COLO829 (cell line): ENCODE measurements at regions not wholly inside any gene's neighbourhood (a gene's known extent, or its start where the extent isn't known, plus 50 kb on each side); places are given as distances from the start of the nearest gene placed in this dataset.
A peak's percentile ranks its signal among the peaks of the same experiment; 100 is the strongest.
"Not testable (repeated sequence)": the region's sequence is repeated elsewhere in the genome, so short reads cannot be mapped to it uniquely, and the experiment has no call there.

Source experiments
- DNase-seq: peaks from one replicate; pipeline ENCODE4 v3.0.0; 2012; ENCODE audit warnings: low spot score

DNA sequence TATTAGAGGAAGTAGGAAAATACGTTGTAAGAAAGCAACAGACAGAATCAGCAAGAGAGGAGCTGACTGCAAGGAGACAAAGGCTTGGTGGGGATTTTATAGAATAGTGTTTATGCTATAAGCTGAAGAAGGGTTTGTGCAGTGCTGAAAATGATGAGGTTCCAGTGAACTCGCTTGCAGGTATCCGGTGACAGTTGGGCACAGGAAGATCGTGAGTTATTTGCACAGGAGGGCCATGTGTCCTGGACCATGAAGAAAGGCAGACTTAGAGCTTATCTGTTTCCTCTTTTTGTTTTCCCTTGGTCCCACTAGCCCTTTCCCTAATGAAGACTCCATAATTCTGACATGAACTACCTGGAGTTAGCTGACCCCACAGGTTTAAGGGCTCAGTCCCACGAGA, 61.4 kb downstream of the NXNL2 start:
- no peak for DNase-seq

DNA sequence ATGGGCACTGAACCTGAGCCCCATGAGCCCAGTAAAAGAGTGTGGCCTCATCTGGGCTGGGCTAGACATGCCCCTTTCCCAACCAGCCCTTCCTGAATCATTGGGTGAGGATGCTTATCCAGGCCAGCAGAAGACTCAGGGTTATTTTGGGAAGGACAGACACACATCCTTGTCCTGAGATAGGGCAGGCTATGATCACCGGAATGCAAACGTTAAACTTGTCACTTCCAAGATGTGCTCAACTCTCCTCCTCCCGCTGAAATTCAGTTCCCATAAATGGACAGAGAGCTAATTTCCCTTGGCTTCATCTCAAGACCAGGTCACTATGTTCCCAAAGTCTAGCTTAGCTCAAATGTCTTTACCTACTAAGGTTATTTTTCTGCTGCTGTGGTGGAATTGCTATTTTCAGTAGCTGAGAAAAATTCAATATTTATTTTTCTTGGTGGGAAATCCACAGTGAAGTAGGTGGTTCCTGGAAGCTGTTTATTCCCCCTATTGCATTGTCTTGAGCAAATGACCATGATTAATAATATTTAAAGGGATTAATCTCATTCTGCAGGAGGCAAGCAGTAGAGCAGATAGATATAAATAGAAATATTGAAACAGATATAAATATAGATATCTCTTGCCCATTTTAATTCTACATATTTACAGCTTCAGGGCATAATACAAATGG, 70.0 kb downstream of the NXNL2 start:
- no peak for DNase-seq

DNA sequence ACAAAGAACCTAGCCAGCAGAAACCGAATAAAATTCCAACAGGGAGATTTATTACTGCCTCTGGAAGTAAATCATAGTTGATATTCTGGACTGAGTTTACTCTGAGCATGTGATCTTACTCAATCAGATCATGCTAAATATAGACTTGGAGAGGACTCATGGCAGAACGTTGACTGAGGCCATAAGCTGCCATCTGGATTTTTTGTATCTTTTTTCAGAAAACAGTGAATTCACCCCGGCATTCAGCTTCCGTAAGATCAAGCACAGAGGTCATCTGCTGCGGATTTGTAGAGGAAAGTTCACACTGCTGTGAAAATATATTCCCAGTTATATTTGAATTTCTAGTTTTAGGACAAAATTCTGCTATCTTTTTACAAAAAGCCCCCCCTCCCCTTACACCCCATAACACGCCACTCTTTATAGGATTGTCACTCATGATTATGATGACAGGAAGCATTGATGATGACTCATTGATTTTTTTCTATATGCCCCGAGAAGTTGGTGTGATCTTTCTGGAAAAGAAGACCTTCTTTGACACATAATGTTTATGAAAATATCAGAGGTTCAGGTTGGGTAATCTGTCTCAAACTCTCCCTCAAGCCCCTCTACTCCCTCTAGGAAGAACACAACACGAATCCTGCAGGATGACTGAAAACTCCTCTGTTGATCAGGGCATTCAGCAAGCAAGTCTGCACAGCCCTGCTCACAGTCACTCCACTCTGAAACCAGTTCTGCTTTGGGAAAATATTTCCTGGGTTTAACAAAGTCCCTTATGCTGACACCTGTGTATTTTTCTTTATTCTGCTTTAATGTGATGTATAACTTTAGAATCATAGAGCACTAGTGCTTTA, 70.8 kb downstream of the NXNL2 start:
- DNase-seq: peak; percentile 63

DNA sequence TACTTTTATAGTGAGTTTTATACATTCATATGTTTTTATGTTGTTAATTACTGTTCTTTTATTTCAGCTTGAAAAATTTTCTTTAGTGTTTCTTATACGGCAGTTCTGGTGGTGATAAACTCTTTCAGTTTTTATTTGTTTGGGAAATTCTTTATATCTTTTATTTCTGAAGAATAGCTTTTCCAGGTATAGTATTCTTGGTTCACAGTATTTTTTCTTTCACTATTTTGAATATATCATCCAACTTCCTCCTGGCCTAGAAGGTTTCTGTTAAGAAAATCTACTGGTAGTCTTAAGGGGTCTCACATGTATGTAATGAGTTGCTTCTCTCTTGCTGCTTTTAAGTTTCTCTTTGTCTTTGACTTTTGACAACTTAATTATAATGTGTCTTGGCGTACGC, 79.4 kb downstream of the NXNL2 start:
- DNase-seq: no peak

DNA sequence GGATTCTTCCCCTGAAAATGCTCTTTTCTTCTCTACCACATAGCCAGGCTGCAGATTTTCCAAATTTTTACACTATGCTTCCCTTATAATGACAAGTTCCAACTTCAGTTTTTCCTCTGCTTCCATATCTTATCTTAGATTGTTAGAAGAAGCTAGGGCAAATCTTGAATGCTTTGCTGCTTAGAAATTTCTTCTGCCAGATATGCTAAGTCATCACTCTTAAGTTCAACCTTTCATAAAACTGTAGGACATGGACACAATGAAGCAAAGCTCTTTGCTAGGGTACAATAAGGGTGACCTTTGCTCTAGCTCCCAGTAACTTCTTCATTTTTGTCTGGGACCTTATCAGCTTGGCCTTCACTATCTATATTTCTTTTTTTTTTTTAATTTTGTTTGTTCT, 88.7 kb downstream of the NXNL2 start:
- DNase-seq: no peak

DNA sequence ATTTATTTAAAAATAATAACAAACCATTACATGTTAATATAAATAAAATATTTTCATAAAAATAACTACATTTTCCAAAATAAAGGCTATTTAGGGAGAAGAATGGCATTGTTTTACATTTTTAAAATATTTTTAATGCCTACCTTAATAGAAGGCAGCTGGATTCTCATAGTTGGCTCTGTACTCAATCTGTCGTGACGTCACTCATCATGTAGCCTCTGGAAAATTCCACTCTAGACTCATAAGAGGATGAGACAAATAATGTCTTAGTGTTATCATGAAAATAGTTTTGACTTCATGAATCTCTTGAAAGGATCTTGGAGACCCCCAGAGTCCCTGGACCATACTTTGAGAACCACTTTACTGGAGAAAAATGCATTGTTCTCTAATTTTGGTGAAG, 93.1 kb downstream of the NXNL2 start:
- no peak for DNase-seq

DNA sequence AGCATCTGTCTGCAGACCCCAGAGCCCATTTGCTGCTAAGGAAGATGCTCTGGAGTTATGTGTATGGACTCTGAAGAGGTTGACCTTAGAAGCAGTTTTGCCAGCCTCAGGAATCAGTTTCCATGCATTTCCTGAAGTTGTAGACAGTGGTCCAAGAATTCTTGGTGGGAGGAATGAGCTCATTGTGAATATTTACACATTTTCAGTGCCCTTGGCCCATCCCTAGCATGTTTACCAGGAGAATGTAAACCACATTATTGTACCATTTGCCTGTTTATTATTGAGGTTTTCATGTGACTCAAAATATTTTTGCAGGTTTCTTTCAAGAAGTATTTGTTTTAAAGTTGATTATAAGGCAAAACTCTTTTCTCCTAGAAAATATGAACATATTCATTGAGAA, 93.8 kb downstream of the NXNL2 start:
- DNase-seq: no peak

DNA sequence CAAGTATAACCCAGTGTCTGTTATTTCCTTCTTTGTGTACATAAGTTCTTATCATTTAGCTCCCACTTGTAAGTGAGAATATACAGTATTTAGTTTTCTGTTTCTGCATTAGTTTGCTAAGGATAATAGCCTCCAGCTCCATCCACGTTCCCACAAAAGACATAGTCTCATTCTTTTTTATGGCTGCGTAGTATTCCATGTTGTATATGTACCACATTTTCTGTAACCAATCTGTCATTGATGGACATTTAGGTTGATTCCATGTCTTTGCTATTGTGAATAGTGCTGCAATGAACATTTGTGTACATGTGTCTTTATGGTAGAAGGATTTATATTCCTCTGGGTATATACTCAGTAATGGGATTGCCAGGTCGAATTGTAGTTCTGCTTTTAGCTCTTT, 95.6 kb downstream of the NXNL2 start:
- not testable (repeated sequence) for DNase-seq

DNA sequence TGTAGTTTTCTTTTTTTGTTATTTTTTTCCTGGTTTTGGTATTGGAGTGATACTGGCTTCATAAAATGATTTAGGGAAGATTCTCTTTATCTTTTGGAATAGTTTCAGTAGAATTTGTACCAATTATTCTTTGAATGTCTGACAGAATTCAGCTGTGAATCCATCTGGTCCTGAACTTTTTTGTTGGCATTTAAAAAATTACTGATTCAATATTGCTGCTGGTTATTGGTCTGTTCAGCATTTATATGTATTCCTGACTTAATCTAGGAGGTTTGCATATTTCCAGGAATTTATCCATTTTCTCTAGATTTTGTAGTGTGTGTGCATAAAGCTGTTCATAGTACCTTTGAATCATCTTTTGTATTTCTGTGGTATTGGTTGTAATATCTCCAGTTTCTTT, 100.2 kb downstream of the NXNL2 start:
- DNase-seq: no peak

DNA sequence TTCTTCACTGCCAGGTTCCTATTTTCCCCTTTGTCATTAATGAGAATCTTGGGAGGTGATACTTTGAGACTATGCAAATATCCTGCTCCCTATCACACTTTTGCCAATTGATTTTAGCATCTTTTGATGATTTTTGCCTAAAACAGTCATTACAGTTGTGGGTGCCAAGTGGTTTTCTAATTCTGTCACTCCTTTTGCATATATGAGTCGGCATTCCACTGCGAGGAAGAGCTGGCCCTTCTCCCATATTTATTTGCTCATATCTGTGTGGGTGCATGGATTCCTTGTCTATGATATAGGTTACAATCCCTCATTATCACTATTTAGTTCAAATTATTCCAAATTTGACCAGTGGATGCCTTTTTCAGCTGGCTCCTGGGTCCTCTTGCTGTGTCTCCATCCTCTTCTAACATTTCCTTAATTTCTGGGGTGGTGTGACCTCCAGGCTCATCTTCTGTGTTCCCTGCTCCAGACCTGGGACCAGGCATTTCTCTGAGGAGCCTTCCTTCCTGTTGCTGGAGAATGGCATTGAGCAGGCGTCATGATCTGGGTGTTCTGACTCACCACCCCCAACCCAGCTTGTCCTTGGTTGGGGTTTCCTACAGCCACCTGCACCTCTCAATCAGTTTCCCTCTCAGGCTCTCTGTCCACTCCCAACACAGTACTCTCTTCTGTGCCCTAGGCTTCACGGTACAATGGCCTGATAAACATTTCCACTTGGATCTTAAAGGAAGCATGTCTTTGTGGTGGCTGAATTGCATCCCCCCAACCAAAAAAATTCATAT, 106.7 kb downstream of the NXNL2 start:
- DNase-seq: no peak

DNA sequence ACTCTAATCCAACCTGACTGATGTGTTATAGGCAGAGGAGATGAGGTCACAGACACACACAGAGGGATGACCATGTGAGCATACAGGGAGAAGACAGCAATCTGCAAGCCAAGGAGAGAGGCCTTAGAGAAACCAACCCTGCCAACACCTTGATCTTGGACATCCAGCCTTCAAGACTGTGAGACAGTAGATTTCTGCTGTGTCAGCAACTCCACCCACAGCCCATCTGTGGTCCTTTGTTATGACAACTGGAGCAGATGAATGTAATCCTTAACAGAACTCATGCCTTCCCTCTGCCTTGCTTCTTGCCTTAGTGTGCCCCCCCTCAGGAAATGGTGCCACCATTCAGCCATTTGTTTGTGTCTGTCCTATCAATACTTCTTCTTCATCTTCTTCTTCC, 107.4 kb downstream of the NXNL2 start:
- no peak for DNase-seq

DNA sequence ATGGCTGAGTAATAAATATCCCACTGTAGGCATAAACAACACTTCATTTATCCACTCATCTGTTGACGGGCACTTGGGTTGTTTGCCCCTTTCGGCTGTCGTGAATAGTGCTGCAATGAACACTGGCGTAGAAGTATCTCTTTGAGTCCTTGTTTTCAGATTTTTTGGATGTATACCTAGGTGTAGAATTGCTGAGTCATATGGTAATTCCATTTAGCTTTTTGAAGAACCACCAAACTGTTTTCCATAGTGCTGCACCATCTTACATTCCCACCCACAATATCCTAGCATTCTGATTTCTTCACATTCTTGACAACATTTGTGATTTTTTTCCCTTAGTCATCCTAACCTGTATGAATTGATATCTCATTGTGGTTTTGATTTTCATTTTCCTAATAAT, 109.0 kb downstream of the NXNL2 start:
- no peak for DNase-seq

DNA sequence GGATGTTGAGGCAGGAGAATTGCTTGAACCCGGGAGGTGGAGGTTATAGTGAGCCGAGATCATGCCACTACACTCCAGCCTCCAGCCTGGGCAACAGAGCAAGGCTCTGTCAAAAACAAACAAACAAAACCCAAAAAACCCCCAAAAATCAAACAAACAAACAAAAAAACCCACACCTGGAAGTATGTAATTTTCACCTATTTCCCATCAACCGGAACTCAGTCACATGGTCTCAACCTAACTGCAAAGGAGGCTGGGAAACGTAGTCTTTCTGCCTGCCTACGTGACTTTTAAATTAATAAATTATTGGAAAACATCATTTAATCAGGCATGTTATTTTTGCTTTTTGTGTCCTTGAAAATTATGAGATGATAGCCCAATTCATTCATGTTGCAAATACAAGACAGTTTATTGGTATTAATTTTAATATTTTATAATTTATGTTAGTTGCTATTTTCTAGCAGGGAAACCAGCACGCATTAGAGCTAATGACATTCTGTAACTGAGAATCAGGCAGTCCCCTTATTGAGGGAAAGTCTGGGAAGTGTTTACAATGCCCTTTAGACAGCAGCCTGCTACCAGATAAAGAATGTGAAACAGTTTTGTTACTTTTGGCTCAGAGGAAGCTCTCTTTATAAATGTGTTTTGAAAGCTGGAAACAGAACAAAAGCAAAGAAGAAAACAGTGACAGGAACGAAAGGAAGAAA, 110.3 kb downstream of the NXNL2 start:
- DNase-seq: no peak

DNA sequence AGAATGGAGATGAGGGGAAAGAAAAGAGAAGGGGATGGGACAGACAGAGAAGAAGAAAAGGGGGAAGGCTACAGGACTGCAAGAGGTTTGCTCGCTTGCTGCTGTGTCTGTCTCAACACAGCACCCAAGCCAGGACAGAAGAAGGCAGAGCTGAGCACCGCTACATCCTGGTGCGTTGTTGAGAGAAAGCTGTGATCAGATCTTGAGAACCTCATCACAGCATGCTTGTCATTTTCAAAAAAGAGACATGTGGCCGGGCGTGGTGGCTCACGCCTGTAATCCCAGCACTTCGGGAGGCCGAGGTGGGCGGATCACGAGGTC, 110.9 kb downstream of the NXNL2 start:
- no peak for DNase-seq

DNA sequence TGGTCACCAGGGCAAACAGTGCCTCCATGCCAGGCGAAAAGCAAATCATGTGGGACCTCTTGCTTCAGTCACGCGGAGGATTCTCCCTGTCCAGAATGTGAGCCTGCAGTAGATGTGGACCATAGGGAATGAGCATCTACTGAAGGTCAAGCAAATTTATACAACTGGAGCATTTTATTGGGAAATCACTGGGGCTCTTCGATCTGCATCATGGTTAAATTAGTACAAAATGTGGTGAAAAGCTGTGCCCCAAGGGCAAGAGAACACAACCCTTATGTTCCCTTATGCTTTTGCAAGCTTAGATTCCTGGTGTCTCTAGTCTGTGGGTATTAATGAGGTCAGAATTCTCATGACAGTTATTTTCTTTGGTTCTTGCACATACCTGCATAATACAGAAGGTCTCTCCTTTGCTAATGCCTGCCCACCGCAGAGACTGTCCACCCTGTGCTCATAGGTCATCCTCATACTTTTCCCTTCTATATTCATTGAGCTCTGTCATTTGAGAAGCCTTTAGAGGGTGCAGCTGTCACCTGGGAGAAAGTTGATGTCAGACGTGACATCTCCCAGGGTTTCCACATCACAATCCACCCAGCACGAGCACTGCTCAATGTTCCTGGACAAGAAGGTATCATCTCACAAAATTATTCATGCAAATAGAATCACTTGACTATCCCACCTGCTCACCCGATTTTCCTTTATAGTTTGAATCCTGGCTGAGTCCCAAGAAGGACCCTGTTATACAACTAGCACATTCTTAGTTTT, 111.7 kb downstream of the NXNL2 start:
- no peak for DNase-seq

DNA sequence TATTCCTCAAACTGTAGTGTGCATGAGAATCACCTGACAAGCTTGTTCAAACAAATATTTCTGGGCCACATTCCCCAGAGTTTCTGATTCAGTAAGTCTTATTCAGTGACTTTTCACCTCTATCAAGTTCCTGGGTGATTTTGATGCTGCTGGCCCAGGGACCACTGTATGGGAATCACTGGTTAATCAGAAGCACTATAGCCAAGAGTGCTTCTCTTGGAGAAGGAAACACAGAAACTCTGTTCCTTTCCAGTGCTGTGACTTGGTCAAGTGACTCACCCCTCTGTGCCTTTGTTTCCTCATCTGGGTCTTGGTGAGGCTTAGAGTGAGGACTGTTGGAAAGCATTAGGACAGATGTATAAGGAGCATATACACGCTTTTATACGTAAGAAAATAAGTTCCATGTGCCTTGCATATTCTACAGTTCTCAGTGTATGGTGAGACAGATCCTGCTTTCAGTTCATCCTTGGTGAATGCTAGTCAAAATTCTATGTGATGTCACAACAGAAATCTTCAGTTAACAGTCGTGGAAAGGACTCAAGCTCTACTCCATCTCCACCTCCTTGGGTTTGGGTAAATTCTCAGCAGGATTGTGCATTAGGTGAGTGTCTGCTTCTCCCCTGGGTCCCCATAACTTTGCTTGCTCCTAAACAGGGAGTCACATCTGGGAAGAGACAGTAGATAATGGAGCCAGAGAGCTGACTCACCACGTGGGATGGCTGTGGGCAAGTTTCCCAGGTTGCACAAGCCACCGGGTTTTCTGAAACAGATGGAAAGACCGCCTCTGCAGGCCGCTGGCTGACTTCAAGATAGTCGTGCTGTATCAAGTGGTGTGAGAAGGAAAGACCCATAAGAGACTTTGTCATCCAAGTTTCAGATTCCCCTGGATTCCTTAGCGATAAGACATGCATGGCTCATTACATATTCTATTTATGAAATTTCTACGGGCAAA, 117.0 kb downstream of the NXNL2 start:
- peak; percentile 87 for DNase-seq

DNA sequence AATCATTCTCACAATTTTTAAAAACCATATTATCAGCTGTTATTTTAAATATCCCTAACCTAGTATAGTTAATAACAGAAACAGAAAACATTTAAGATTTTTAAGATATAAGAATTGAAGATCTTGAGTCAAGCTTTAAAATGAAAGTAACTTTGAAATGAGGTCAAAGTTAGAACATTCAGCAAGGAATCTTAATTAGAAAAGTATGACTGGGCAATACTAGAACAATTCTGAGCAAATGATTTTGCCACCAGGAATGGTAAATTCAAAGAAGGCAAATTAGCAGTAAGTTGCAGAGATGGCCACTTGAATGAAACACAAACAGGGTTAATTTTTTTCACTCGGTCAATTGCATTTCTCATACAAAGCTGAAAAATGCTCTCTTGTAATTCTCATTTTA, 117.9 kb downstream of the NXNL2 start:
- DNase-seq: no peak

DNA sequence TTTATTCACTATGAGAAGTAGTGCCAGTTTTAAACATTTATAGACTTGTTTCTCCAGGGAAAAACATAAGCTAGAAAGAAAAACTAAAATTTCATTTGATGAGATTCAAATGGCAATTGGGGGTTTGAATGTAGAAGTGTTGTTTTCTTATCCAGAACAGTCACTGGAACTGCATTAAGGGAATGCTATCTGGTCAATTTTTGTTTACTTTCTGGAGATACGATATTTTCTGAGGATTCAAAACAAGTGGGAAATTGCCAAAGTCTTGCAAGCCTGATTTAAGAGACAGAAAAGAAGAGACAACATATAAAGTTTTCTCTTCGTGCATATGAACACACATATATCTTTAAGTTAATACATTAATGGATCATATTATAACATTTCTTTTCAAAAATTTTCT, 118.4 kb downstream of the NXNL2 start:
- no peak for DNase-seq

DNA sequence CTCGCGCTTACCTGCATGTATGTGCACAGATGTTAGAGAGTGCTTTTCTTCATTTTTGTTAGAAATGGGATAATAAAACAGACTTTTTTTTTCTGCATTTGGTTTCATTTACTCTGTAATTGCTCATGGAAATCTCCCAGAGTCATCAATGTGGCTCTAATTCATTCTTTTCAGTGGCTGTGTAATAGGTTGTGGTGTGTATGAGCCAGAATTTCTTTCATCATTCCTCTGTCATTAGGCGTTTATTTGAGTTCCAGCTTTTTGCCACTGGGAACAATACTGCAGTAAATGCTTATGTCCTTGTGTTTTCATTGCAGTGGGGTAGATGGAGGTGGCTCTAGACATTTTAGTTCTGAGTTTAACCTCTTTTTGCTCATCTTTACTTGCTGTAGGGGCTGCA, 118.9 kb downstream of the NXNL2 start:
- no peak for DNase-seq

DNA sequence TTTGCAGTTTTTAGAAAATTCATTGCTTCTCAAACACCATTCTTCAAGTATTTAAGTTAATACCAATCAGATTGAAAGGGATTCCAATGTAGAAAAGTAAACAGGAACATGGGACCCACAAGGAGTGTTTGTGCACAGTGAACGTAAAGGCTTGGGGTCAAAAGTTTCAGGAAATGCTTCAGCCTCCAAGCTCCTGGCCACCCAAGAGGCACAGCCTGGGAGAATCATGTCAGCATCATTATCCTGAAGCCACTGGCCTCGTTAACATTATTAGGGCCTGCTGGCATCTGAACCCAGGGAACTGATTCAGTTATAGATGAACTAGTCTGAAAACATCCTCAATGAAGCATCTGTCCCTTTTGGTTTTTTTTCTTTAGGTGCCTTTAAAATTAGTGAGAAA, 122.9 kb downstream of the NXNL2 start:
- no peak for DNase-seq
